ENCODE measurements at regions not wholly inside any gene's neighbourhood (a gene's known extent, or its start where the extent isn't known, plus 50 kb on each side); places are given as distances from the start of the nearest gene placed in this dataset.

DNA sequence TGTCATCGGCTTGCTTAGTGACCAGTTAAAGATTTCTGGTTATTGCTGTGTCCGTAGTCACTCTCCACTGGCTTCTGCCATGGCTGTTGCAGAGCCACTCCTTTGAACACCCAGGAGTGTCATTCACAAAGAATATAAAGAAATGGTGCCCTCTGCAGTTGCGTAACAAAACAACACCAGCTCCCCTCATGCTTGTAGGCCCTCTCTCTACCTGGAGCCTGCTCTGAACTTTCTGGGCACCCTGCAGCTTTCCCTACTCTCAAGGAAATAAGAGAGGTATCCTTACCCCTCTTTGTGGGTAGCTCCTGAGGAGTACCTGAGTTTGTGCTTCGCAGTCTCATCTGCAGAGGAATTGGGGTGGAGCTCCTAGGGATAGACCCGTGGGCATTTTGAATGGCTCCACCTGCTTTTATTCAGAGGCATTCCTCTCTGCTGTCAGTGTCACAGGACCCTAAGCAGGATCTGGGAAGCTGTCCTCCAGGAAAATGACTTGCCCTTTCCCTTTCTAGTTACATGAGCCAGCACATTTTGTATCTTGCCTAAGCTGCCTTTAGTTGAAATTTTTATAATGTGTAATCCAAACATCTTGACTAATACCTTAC is 97.2 kb upstream of the TMEM260 start:
- Histone ChIP-seq H3K4me1 (ENCODE audit: insufficient read depth, low read length) (no peaks in the 10 kb centered on the region), H3K36me3 (ENCODE audit: insufficient read depth, low read length) (no peaks in the 10 kb centered on the region), H3K4me3 (ENCODE audit: low read length in 2 of 2) (no peak overlapping the region), H3K9me3 (ENCODE audit: control insufficient read depth in 1 of 2, low read length in 2 of 2) (no peaks in the 10 kb centered on the region), H3K27me3 (ENCODE audit: insufficient read depth, low read length) (peaks cover 4% of the 10 kb centered on the region), H3K27ac (ENCODE audit: low read depth, low read length) (no peak overlapping the region)
- Mint-ChIP-seq H3K27me3 (peaks cover 5 to 8% of the 10 kb centered on the region in 2 donors), H3K4me3 (no peak overlapping the region), H3K4me1 (no peaks in the 10 kb centered on the region), H3K36me3 (no peaks in the 10 kb centered on the region), H3K27ac (no peak overlapping the region), H3K9me3 (no peaks in the 10 kb centered on the region)
- intact Hi-C loops (cut with micrococcal nuclease) = no loop called here
- ChIA-PET CTCF (ENCODE audit: partially characterized antibody) (interaction anchor here (0.6 to 5.0 kb wide), 3 partner anchors 8 to 1036 kb away, joined by 3 to 32 read pairs (median 3); no protein-coding TSS in a partner anchor), POLR2A (ENCODE audit: partially characterized antibody) (no interaction called here)
- DNase-seq = no peak

DNA sequence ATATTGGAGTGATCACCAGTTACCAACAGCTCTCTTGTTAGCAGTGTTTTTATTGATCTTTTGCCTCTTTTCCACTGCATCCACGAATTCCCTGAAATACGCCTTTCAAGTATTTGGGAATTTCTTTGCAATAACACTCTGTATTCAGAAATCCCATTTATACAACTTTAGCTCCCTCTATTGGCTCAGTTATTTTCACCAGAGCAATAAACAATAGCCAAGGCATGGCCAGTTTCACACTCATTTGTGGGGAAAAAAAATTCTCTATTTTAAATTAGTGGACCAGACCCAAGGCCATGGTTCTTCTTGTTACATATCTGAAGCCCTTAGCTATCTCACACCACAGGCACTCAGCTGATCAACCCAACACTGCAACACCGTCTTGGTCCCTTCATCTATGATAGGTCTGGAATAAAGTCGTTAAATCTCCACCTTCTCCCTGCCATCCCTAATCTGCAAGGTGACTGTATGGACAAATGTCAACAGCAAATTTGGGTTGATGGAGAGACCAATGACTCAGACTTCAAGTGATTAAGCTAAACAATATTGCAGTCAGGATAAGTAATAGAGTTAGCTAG is 92.4 kb upstream of the TMEM260 start:
- Histone ChIP-seq H3K27me3 (ENCODE audit: insufficient read depth, low read length) (no peaks in the 10 kb centered on the region), H3K27ac (ENCODE audit: low read depth, low read length) (no peak overlapping the region), H3K4me3 (ENCODE audit: low read length in 2 of 2) (no peak overlapping the region), H3K36me3 (ENCODE audit: insufficient read depth, low read length) (no peaks in the 10 kb centered on the region), H3K9me3 (ENCODE audit: control insufficient read depth in 1 of 2, low read length in 2 of 2) (no peaks in the 10 kb centered on the region), H3K4me1 (ENCODE audit: insufficient read depth, low read length) (peaks cover 6% of the 10 kb centered on the region)
- DNase-seq = no peak
- intact Hi-C loops (cut with micrococcal nuclease) = no loop called here
- ChIA-PET POLR2A (ENCODE audit: partially characterized antibody) (no interaction called here), CTCF (ENCODE audit: partially characterized antibody) (interaction anchor here (0.9 to 2.1 kb wide), 7 partner anchors 9 to 1041 kb away, joined by 3 to 9 read pairs (median 4); no protein-coding TSS in a partner anchor)
- H3K4me3 Mint-ChIP-seq = no peak overlapping the region
- no peaks in the 10 kb centered on the region for H3K36me3 Mint-ChIP-seq
- no peaks in the 10 kb centered on the region for H3K9me3 Mint-ChIP-seq
- peaks cover 4 to 6% (median 5%) of the 10 kb centered on the region in 4 donors for H3K4me1 Mint-ChIP-seq
- peaks cover 1 to 4% of the 10 kb centered on the region in 2 donors for H3K27me3 Mint-ChIP-seq
- no peak overlapping the region for H3K27ac Mint-ChIP-seq

DNA sequence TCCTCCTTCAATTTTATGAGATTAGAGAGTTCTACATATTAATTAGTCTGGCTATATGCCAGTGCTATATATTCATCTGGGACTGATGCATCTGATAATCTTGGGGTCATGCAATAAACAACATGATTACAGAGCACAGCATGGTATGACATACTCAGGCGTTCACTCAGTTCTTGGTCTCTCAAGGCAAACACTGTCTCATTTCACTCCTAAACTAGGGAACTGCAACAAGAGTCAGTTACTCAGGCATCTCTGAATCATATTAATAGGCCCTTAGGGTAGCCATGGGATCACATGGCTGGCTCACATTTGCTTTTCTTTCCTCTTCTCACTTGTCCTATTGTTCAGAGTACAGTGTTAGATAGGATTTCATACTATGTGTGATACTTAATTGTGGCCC is 91.8 kb upstream of the TMEM260 start:
- Histone ChIP-seq H3K4me1 (ENCODE audit: insufficient read depth, low read length) (peaks cover 6% of the 10 kb centered on the region), H3K9me3 (ENCODE audit: control insufficient read depth in 1 of 2, low read length in 2 of 2) (no peaks in the 10 kb centered on the region), H3K27me3 (ENCODE audit: insufficient read depth, low read length) (no peaks in the 10 kb centered on the region), H3K27ac (ENCODE audit: low read depth, low read length) (no peak overlapping the region), H3K36me3 (ENCODE audit: insufficient read depth, low read length) (no peaks in the 10 kb centered on the region), H3K4me3 (ENCODE audit: low read length in 2 of 2) (no peak overlapping the region)
- intact Hi-C loops (cut with micrococcal nuclease) = no loop called here
- Mint-ChIP-seq H3K27me3 (peaks cover 1% of the 10 kb centered on the region in 2 donors), H3K4me3 (no peak overlapping the region), H3K36me3 (no peaks in the 10 kb centered on the region), H3K9me3 (no peaks in the 10 kb centered on the region), H3K27ac (no peak overlapping the region), H3K4me1 (peaks cover 4 to 6% (median 5%) of the 10 kb centered on the region in 4 donors)
- no peak for DNase-seq
- ChIA-PET POLR2A (ENCODE audit: partially characterized antibody) (no interaction called here), CTCF (ENCODE audit: partially characterized antibody) (interaction anchor here (1.2 to 2.1 kb wide), 6 partner anchors 8 to 1041 kb away, joined by 3 to 9 read pairs (median 4); no protein-coding TSS in a partner anchor)

DNA sequence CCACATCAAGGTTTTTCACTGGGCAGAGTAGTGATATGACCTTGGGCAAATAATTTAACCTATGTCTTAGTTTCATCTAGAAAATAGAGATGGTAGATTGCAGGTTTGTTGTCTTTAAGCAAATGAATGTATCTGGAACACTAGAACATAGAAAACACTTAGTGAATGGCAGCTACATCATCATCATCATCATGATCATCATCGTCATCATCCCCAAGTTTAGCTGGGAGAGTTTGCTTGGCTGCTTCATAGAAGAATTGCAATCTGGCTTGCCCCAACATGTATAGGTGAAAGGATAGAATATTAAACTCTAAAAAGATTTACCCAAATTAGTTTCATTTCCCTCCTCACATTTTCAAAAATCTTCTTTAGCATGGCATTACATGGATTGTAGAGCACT is 91.3 kb upstream of the TMEM260 start:
- Histone ChIP-seq H3K27me3 (ENCODE audit: insufficient read depth, low read length) (no peaks in the 10 kb centered on the region), H3K4me3 (ENCODE audit: low read length in 2 of 2) (no peak overlapping the region), H3K36me3 (ENCODE audit: insufficient read depth, low read length) (no peaks in the 10 kb centered on the region), H3K4me1 (ENCODE audit: insufficient read depth, low read length) (peaks cover 6% of the 10 kb centered on the region), H3K9me3 (ENCODE audit: control insufficient read depth in 1 of 2, low read length in 2 of 2) (no peaks in the 10 kb centered on the region), H3K27ac (ENCODE audit: low read depth, low read length) (no peak overlapping the region)
- Mint-ChIP-seq H3K27me3 (peaks cover 0 to 1% of the 10 kb centered on the region in 2 donors), H3K36me3 (no peaks in the 10 kb centered on the region), H3K4me3 (no peak overlapping the region), H3K9me3 (no peaks in the 10 kb centered on the region), H3K27ac (no peak overlapping the region), H3K4me1 (peaks cover 4 to 6% (median 5%) of the 10 kb centered on the region in 4 donors)
- intact Hi-C loops (cut with micrococcal nuclease) = no loop called here
- ChIA-PET CTCF (ENCODE audit: partially characterized antibody) (interaction anchor here (0.9 to 5.3 kb wide), 9 partner anchors 8 to 1042 kb away, joined by 3 to 32 read pairs (median 5); no protein-coding TSS in a partner anchor), POLR2A (ENCODE audit: partially characterized antibody) (no interaction called here)
- no peak for DNase-seq

DNA sequence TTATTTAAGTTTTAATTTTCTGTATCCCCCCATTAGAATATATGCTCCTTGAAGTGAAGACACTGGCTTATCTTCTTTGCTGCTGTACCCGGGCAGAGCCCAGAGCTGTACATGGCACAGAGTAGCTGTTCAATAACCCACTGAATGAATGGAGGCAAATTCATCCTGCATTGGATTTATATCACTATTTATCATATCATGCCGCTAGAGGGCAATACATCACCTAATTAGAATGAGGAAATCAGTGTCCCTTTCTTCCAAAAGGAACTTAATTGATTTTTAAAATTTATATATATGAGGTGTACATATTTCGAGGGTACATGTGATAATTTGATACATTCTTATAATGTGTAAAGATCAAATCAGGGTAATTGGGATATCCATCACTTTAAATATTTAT is 89.2 kb upstream of the TMEM260 start:
- no peak overlapping the region for H3K27ac ChIP-seq (ENCODE audit: low read depth, low read length)
- no peak overlapping the region for H3K27ac Mint-ChIP-seq
- no peaks in the 10 kb centered on the region for H3K9me3 Mint-ChIP-seq
- no peaks in the 10 kb centered on the region for H3K36me3 ChIP-seq (ENCODE audit: insufficient read depth, low read length)
- no peaks in the 10 kb centered on the region for H3K9me3 ChIP-seq (ENCODE audit: control insufficient read depth in 1 of 2, low read length in 2 of 2)
- peaks cover 0 to 1% of the 10 kb centered on the region in 2 donors for H3K27me3 Mint-ChIP-seq
- H3K4me1 Mint-ChIP-seq = peaks cover 4 to 6% (median 5%) of the 10 kb centered on the region in 4 donors
- H3K27me3 ChIP-seq (ENCODE audit: insufficient read depth, low read length) = no peaks in the 10 kb centered on the region
- CTCF ChIA-PET (ENCODE audit: partially characterized antibody) = interaction anchor here (0.7 to 5.3 kb wide), 32 partner anchors 10 to 1046 kb away, joined by 3 to 49 read pairs (median 5); partner anchors contain the start of gene TMEM260
- DNase-seq = peak in 4 of 5 donors; percentile 23 to 37 (median 30)
- H3K36me3 Mint-ChIP-seq = no peaks in the 10 kb centered on the region
- intact Hi-C loops (cut with micrococcal nuclease) = loop anchor here (2.0 kb wide), 1 partner anchor 714 kb away; no protein-coding TSS in a partner anchor
- H3K4me3 ChIP-seq (ENCODE audit: low read length in 2 of 2) = no peak overlapping the region
- no peak overlapping the region for H3K4me3 Mint-ChIP-seq
- H3K4me1 ChIP-seq (ENCODE audit: insufficient read depth, low read length) = peaks cover 6% of the 10 kb centered on the region
- POLR2A ChIA-PET (ENCODE audit: partially characterized antibody) = interaction anchor here (0.6 kb wide), 1 partner anchor 1230 kb away, joined by 3 read pairs; no protein-coding TSS in a partner anchor

DNA sequence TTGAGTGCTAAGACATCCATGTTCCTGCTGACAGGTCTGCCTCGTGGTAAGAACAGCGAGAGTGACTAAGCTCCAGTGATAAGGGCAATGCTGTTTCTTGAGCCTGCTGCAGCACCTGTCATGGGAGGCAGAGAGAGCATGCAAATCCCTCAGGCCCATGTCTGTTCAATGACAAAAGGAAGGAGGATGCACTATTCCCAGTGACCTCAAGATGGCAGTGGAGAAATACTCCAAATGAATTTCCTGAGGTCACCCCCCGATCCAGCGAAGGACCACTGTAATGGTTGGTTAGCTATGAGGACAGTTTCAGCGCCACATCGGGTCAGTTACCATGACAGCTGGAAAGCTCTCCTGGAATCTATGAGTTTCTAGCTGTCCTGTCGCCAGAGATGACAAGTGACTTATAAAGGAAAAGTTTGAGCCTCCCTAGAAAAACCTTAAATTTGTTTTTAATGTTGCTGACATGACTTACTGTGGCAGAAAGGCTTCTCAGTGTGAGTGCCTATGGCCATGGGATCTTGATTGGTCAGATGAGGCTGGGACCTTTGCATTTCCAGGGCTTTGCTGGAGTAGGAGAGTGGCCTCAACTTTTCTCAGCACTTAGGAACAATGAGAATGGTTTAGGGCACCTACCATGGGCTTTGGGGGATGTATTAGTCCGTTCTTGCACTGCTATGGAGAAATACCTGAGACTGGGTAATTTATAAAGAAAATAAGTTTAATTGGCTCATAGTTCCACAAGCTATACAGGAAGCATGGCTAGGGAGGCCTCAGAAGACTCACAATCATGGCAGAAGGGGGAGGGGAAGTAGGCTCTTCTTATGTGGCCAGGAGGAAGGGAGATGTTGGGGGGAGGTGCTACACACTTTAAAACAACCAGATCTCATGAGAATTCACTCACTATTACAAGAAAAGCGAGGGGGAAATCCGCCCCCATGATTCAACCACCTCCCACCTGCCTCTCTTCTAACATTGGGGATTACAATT is 88.0 kb upstream of the TMEM260 start:
- no peak overlapping the region for H3K27ac Mint-ChIP-seq
- peaks cover 0 to 1% of the 10 kb centered on the region in 2 donors for H3K27me3 Mint-ChIP-seq
- H3K9me3 ChIP-seq (ENCODE audit: control insufficient read depth in 1 of 2, low read length in 2 of 2) = no peaks in the 10 kb centered on the region
- peak overlapping the region in 5 of 8 donors; percentile 29 to 58 (median 33) for H3K4me3 Mint-ChIP-seq
- H3K4me3 ChIP-seq (ENCODE audit: low read length in 2 of 2) = no peak overlapping the region
- H3K27ac ChIP-seq (ENCODE audit: low read depth, low read length) = no peak overlapping the region
- ChIA-PET CTCF (ENCODE audit: partially characterized antibody) (interaction anchor here (0.7 to 5.3 kb wide), 31 partner anchors 8 to 1047 kb away, joined by 3 to 49 read pairs (median 5); partner anchors contain the start of gene TMEM260), POLR2A (ENCODE audit: partially characterized antibody) (no interaction called here)
- no peaks in the 10 kb centered on the region for H3K36me3 Mint-ChIP-seq
- intact Hi-C loops (cut with micrococcal nuclease) = loop anchor here (1.0 to 2.0 kb wide), 2 partner anchors 713 to 803 kb away; no protein-coding TSS in a partner anchor
- peaks cover 6% of the 10 kb centered on the region for H3K4me1 ChIP-seq (ENCODE audit: insufficient read depth, low read length)
- peak in 4 of 5 donors; percentile 9 to 29 (median 12) for DNase-seq
- H3K36me3 ChIP-seq (ENCODE audit: insufficient read depth, low read length) = no peaks in the 10 kb centered on the region
- H3K27me3 ChIP-seq (ENCODE audit: insufficient read depth, low read length) = no peaks in the 10 kb centered on the region
- peaks cover 4 to 6% (median 5%) of the 10 kb centered on the region in 4 donors for H3K4me1 Mint-ChIP-seq
- no peaks in the 10 kb centered on the region for H3K9me3 Mint-ChIP-seq
